ENCODE measurements at regions not wholly inside any gene's neighbourhood (a gene's known extent, or its start where the extent isn't known, plus 50 kb on each side); places are given as distances from the start of the nearest gene placed in this dataset.
A peak's percentile ranks its signal among the peaks of the same experiment; 100 is the strongest.

DNA sequence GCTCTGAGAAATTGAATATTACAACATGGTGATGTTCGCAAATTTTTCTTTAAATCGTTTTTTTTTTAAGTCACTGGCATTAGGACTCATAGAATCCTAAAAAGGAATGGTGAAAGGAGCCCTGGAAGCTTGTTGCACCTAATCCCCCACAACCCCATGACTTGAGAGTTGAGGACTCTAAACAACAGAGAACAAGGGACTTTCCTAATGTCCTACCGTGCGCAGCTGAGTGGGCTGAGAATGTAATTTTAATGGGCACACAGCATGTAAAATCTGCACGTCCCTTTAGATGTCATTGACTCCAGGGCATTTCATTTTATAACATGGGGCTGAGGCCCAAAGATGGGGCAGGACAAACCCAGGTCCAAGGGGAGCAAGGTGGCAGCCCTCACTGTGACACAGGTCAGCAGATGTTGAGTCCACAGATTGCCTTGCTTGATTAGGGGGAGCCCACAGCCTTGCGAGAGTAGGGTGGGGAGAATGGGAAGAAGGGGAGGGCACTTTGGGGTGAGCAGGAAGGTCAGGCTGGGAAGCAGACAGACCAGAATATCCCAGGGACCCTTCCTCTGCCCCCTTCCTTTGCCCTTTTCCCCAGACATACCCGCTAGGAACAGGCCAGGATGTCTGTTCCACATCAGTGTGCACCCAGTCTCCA, 208.4 kb upstream of the ZMIZ1 start:
- DNase-seq (ENCODE audit: low spot score), result no peak

DNA sequence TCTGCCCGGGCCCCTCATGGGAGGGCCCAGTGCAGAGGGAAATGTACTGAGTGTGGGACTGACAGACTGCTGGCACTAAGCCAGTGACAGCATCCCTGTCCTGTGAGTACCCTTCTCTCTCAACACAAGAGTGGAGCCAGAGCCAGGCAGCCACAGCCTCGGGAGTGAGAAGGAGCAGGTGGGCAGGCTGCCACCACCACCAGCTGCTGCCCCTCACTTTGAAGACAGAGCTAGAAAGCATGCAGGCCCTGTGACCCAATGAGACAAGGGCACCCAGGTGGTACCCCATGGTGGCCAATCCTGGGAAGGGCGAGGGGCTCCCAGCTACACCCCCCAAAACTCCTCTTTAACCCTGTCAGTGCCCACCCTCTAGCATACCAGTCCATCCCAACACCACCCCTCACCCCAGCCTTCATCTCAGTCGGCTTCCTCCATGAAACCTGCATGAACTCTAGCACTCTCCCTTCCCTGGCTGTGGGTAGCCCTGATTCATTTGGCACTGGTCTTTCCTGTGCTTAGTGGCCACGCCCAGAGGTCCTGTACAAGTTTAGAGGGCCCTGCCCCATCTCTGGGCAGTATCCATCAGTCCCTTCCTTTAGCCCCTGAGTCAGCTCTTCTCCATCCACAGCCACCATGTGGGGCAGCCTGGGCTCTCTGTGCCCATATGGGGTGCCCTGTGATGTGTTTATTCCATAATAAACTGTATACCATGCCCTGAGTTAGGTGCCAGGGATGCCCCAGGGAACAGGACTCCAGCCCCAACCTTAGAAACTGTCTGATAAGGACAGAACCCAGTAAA, 207.0 kb upstream of the ZMIZ1 start:
- DNase-seq (ENCODE audit: low spot score), result no peak

DNA sequence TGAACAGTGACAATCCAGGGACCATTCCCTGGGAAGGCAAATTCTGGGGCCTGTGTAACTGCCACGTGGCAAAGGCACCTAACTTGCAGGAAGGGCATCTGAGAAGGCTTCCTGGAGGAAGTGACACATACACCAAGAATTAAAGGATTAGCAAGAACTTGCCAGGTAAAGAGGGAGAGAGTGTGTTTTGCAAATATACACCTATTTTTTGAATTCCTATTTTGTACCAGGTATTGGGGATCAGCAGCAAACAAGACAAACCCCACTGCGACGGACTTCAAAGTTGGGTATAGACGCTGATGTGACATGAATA, 206.5 kb upstream of the ZMIZ1 start:
- DNase-seq (ENCODE audit: low spot score), result no peak

DNA sequence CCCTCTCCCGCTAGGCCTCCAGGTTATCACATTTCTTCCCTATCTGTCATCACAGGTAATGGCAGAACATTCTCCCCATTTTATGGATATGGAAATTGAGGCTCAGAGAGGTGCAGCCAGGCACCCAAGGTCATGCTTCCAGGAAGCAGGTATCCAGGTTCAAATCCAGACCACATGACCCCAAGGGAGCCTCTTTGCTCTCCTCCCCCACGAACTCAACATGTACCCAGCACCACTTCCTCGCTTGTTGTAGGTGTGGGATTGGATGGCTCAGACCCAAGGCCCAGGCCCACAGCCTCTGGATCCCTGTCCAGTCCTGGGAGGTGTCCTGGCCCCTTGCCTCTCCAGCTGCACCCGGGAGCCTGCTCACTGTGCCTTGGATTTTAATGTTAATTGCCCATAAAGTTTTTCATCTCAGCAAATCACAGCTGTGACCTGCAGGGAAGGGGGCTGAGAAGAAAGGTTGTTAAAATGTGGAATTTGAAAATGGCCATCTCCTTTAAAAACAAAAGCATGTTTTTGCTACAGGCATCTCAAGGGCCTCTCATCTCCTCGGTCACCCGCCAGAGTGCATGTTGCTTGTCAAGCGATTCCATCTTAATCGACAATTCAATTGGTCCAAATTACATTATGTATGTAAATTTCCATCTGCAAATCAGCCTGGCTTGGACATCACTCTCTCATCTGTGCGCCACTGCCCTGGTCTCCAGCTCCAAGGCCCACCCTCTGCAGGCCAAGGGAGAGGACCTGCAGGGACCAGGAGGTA, 205.4 kb upstream of the ZMIZ1 start:
- no peak for DNase-seq (ENCODE audit: low spot score)

DNA sequence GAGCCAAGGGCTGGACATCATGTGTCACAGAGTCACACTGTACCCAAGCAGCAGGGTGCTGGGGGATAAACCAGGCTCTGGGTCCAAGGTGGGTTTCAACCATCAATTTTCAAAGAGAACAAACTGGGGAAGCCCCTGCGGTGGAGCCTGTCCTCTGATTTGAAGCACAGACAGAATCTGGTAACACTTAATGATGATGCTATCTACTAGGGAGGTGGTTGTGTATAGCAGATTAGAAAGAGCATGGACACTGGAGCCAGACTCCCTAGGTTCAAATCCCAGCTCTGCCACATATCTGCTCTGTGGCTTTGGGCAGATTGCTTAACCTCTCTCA, 204.9 kb upstream of the ZMIZ1 start:
- no peak for DNase-seq (ENCODE audit: low spot score)

DNA sequence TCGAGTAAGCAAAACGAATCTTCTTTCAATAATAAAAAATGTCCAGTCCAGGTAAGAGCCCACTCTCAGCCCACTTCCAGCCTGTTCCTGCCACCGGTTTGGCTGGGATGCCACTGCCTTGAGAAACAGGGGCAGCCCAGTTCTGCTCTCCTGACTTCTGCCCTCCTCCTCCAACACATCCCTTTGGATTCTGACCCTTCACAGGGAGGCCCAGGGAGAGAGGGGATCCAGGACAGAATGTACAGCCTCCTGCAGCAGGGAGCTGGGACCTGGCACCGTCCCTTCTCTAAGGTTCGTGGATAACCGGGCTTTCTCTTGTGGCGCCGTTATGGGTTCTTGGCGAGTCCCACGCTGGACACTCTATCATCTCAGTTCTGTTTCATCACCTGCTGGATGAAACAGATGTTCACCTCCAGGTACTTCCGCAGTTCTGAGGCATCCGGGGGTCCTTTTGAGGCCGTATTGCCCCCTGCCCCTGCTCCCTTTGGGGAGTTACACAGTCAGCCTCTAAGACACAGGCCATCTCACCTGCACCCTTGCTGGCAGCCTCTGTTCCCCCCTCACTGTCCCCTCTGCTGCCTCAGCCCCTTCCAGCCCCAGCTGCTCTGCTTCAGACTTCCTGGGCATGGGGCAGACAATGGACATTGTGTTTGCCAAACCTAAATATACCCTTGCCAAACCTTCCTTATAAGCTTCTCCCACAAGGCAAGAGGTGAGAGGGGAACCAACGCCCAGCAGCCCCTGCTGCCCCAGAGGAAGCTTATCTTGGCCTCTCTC, 203.8 kb upstream of the ZMIZ1 start:
- DNase-seq (ENCODE audit: low spot score), result no peak

DNA sequence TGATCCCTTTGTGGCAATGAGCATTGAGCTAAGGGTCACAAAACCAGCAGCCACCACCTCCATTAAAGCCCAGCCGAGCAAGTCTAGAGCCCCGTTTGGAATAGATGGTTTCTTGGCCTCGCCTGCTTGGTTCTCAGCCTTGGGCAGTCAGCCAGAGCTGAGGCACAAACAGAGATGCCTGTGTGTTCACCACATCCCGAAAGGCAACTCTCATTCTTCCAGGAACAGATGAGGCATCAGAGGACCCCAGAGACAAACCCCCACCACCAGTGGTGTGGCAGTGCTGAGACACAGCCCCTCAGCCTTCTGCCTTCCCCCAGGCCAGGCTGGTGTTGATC, 203.3 kb upstream of the ZMIZ1 start:
- peak; percentile 48 for DNase-seq (ENCODE audit: low spot score)

DNA sequence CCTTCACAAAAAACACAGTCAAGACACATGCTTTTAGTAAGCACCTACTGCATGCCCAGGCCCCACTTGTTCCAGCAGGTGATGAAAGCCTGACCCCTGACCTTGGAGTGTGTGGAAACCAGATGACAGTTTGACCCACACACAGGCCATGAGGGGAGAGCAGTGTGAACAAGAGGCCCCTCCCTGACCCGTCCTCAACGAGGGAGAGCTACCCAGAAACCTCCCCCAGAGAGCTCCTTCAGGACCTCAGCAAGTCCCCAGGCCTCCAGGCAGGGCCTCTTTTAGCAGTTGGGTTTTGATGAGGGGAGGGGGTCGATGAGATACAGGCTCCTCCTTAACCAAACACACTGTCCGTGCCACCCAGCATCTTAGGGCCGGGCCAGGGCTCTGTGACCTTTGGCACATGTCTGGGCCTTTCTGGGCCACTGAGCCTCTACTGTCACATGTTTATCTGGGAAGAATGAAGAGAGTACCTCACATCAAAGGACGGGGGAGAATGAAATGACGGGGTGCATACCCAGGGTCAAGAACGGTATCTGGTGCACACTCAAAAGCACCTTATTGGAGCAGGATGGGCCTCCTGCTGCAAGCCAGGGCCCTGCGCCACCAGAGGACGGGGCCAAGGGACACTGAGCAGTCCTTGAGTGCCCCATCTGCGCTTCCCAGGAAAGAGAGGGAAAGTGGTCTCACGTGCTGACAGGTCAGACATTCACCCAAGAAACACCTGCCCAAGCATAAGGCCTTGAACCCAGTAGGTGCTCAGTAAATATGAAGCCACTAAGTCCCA, 202.6 kb upstream of the ZMIZ1 start:
- DNase-seq (ENCODE audit: low spot score), result no peak

DNA sequence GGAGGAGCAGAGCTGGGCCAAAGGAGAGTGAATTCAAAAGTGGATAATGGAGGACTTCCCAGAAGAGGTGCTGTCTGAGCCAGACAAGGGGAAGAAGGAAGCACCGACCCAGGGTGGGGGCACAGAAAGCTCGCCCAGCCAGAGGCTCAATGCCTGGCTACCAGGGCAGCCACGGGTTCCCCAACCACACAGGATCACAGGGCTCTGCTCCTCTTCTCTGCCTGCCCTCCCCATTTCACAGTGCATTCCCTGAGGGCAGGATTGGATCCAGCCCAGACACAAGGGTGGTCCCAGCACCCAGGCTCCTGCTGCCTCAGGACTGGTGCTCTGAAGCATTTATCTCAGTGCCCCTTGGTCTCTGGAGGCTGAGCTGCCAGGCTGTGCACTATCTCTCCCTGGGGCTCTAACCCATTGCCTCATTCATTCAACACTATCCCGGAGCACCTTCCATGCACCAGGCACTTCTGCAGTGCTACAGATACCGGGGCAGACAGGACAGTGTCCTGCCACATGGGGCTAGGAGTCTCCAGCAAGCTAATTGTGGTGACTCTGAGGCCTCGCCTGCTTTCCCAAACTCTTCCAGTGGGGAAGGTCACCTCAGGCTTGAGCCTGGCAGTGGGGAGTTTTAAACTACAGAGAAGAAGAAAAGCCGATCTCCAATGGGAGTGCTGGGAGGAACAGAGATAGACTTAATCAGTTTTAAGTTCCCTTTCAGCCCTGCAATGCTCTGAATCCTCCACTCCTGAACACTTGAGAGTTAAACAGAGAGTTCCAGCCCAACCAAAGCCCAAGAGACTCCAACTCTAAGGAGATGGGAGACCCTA, 201.8 kb upstream of the ZMIZ1 start:
- DNase-seq (ENCODE audit: low spot score), result no peak

DNA sequence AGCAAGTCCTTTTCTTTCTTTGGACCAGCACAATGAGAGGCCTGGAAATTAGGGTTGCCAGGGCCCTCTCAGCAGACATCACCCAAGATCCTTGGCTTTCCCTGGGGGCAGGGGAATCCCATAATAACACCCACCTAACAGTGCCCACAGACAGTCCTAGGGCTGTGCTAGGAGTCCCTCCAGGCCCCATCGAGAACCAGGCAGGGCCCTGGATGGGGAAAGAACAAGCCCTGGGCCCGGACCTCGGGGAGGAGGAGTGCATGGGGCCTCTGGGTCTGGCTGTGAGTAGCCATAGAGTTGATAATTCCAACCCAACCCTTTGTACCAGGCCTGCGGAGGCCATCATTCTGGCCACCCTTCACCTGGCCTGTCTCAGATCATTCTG, 201.2 kb upstream of the ZMIZ1 start:
- DNase-seq (ENCODE audit: low spot score), result no peak

DNA sequence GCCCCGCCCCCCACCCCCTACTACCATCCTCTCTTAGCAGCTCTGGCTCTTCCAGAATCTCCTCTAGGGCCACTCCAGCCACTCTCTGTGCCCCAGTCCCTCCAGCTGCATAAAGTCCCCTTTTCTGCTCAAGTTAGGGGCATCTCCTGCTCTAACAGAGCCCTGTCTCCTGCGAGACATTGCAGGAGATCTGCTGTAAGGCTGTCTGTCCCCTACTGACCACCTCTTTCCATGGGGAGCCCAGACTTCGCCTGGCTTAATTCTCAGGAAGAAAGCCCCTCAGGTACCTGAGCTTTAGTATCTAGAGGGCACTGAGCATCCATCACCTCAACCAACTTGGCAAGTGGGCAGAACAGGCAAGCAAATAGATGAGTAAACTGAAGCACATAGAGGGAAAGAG, 200.7 kb upstream of the ZMIZ1 start:
- DNase-seq (ENCODE audit: low spot score), result no peak

DNA sequence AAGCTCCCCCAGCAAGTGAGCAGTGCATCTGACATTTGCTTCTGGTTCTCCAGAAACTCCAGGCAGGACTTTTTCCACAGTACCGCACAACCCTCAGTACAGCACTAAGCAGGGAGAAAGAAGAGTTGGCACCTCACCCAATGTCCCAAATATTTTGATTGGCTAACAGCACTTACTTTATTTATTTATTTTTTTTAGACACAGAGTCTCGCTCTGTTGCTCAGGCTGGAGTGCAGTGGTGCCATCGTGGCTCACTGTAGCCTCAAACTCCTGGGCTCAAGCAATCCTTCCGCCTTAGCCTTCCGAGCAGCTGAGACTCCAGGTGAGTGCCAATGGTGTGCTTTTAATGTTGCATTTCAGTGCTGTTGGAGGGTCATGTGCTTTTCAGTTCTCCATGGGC, 200.3 kb upstream of the ZMIZ1 start:
- DNase-seq (ENCODE audit: low spot score), result no peak

DNA sequence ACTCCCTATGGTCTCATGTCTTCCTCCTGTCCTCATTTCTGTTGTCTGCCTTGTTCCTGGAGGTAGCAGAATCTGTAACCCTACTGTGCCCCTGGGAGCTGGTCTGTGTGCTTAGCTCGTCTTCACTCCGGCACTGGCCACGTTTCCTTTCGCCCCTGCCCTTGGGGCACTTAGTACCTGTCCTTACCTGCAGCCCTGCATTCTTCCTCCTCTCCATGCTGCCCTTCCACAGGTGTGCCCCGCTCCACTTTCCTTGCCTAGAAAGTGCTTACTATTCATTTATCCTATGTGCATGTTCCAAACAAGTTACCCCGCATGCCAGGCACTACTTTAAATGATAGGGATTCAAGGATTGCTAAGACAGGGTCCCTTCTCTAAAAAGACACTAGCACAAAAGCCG, 199.9 kb upstream of the ZMIZ1 start:
- no peak for DNase-seq (ENCODE audit: low spot score)

DNA sequence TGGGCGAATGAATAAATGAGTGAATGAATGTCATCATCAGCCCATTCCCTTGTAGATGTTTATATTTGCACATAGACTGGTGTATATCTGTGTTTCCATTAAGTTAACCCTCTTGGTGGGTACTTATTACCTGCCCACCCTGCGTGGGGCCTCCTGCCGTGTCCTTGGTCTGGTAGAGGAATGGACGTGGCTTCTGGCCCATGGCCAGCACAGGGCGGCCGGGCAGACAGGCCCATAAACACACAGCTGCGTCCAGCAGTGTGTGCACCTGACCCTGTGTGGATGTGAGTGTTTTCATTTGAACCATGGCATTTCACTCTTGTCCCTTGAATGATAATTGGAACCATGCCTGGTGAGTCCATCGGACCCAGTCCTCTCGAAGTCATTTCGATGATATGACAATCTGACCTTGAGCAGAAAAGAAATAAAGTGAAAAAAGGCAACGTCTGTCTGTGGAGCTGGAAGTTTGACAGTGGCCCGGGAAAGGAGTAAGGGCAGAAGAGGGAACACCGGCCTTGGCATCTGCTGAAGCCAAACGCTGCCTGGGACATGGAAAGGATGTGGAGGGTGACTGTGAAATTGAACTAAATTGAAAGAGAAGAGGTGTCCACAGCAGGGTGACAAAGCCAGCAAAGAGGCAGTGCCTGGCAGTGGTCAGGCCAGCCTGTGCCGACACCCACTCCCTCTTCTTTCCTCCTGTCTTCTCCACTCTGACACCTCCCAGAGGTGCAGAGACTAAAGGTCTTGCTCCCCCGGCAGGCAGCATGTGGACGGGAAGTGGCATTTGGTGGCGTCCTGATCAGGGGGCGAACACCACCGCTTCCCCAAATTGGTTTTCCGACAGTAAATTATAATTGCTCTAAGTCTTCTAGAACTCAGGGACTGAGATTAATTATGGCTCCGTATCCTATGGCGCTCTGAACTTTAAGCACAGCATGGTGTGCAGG, 199.0 kb upstream of the ZMIZ1 start:
- DNase-seq (ENCODE audit: low spot score), result no peak

DNA sequence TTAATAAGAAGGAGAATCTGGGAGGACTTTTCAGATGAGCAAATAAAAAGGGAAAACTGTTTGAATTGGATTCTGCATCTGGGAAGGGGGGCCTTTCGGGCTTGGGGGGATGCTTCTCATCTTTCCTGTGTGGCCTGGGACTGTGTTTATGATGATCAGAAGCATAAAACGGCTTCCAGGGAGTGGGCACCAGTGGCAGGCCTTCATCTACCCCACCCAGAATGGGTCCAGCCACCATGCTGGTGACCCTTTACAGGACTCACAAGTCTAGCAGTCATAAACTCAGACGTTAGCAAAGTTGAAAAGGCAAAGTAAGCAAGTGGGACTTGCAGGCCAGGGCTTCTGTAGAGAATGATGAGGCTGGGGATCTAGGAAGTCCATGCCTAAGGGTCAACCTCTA, 198.3 kb upstream of the ZMIZ1 start:
- no peak for DNase-seq (ENCODE audit: low spot score)

DNA sequence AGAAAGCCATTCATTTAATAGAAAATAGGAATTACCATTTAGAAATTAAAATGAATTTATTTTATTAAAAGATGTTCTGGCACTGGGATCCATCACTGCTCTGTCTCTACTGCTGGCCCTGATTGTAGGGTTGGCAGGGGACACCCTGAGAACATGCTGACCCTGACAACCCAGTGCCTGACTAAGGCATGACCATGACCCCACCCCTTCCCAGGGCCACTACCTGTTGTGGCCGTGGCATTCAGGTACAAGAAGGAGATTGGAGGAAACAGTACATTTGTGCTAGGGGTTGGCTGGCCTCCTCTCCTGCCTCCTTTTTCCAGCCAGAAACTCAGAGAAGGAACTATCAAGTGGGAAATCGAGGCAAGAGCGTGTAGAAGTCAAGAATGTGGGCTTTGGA, 197.0 kb upstream of the ZMIZ1 start:
- DNase-seq (ENCODE audit: low spot score), result no peak

DNA sequence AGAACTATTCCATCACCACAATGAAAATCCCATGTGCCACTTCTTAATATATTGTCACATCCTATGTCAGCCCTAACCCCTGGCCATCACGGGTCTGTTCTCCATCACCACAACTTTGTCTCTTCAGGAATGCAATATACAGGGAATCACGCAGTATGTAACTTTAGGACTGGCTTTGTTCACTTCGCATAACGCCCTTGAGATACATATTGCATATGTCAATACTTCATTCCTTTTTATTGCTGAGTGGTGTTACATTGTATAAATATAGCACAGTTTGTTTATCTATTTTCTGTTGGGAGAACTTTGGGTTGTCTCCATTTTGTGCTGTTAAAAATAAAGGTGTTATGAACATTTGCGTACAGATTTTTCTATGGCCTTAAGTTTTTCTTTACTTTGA, 195.4 kb upstream of the ZMIZ1 start:
- no peak for DNase-seq (ENCODE audit: low spot score)

DNA sequence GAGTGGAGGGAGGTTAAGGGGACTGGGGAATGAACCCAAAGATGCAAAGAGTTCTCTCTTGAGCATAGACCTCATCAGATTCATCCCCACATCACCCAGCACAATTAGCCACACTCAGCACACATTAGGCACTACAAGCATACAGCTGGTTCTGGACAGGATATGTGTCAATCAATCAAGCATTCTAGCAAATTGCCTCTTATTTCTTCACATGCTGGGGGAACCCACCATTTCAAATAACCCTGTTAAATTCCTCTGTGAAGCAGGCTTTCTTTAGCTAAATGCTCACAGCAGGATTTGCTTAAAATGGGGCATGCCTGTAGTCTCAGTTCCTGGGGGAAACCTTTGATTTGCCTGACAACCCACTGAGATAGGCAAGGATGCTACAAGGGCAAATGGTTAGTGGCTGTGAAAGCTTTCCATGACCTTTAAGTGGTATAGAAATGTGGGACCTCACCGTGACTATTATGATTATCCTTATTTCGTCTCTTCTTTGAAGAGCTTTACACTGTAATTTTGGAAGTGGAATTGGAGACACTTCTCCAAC, 193.4 kb upstream of the ZMIZ1 start:
- no peak for DNase-seq (ENCODE audit: low spot score)

DNA sequence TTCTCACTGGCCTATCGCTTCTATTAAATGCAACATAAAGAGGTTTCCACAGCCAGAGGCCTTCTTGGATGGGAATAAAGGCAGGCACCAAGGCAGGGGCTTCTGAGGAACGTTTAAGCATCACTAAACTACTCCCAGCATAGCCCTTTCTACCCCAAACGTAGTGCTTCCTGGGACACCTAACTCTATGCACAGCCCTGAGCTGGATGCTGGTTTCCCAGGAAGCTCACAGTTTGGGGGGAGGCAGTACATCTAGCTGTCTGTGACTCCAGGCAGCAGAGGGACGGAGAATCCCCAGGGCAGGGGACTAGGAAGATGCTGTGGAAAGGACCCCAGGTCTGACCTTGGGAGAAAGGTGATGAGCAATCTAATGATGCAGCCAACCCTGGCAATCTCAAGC, 192.8 kb upstream of the ZMIZ1 start:
- DNase-seq (ENCODE audit: low spot score), result no peak

DNA sequence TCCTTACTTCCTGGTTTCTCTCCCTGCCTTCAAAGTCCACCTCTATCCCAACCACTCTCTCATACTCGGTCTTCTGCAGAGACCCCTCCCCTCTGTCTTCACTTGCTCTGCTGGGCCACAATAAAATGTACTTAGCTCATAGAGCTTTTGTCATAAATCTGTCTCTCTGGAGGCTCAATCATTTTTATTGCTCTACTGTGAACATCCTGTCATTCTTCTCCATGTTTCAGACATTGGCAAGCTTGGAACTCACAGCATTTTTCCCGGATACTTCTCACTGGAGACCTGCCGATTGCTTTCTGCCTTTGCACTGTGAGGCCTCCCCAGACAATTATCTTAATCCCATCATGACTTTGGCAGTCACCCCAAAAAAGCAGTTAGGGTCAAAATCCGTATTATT, 192.3 kb upstream of the ZMIZ1 start:
- no peak for DNase-seq (ENCODE audit: low spot score)
